ENCODE measurements at regions not wholly inside any gene's neighbourhood (a gene's known extent, or its start where the extent isn't known, plus 50 kb on each side); places are given as distances from the start of the nearest gene placed in this dataset.
A peak's percentile ranks its signal among the peaks of the same experiment; 100 is the strongest.
"Not testable (repeated sequence)": the region's sequence is repeated elsewhere in the genome, so short reads cannot be mapped to it uniquely, and the experiment has no call there.

GRCh38 chr12:31887109-31887811 is 72.0 kb upstream of the RESF1 start:
- Histone ChIP-seq H3K27ac (ENCODE audit: low read length) (no peak overlapping the region), H3K4me3 (ENCODE audit: low read length) (no peak overlapping the region), H3K4me1 (ENCODE audit: control insufficient read depth, insufficient read depth, low read length) (no peaks in the 10 kb centered on the region), H3K36me3 (ENCODE audit: control insufficient read depth, insufficient read depth, low read length) (no peaks in the 10 kb centered on the region), H3K27me3 (ENCODE audit: control insufficient read depth, insufficient read depth, low read length) (no peaks in the 10 kb centered on the region), H3K9me3 (ENCODE audit: control insufficient read depth, low read depth, low read length) (peaks cover 5% of the 10 kb centered on the region)
- no peak for DNase-seq
- WGBS (ENCODE audit: insufficient coverage, low lambda C conversion rate) = no CpG with 5 or more reads among the region's 2 CpGs

DNA sequence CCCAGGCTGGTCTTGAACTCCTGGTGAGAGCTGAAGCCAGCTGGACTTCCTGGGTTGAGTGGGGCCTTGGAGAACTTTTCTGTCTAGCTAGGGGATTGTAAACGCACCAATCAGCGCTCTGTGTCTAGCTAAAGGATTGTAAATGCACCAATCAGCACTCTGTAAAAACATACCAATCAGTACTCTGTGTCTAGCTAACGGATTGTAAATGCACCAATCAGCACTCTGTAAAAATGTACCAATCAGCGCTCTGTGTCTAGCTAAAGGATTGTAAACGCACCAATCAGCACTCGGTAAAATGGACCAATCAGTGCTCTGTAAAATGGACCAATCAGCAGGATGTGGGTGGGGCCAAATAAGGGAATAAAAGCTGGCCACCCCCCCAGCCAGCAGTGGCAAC is 76.5 kb upstream of the RESF1 start:
- no CpG with 5 or more reads among the region's 6 CpGs for WGBS (ENCODE audit: insufficient coverage, low lambda C conversion rate)
- not testable (repeated sequence) for H3K4me3 ChIP-seq (ENCODE audit: low read length); H3K27ac ChIP-seq (ENCODE audit: low read length); H3K4me1 ChIP-seq (ENCODE audit: control insufficient read depth, insufficient read depth, low read length); H3K27me3 ChIP-seq (ENCODE audit: control insufficient read depth, insufficient read depth, low read length); H3K36me3 ChIP-seq (ENCODE audit: control insufficient read depth, insufficient read depth, low read length); DNase-seq; H3K9me3 ChIP-seq (ENCODE audit: control insufficient read depth, low read depth, low read length)

- no peak for DNase-seq
- Histone ChIP-seq H3K27me3 (ENCODE audit: control insufficient read depth, insufficient read depth, low read length) (no peaks in the 10 kb centered on the region), H3K4me3 (ENCODE audit: low read length) (no peak overlapping the region), H3K4me1 (ENCODE audit: control insufficient read depth, insufficient read depth, low read length) (no peaks in the 10 kb centered on the region), H3K27ac (ENCODE audit: low read length) (no peak overlapping the region), H3K9me3 (ENCODE audit: control insufficient read depth, low read depth, low read length) (no peaks in the 10 kb centered on the region), H3K36me3 (ENCODE audit: control insufficient read depth, insufficient read depth, low read length) (no peaks in the 10 kb centered on the region)
Observed at GRCh38 chr12:31880340-31880739, 78.9 kb upstream of the RESF1 start.

DNA sequence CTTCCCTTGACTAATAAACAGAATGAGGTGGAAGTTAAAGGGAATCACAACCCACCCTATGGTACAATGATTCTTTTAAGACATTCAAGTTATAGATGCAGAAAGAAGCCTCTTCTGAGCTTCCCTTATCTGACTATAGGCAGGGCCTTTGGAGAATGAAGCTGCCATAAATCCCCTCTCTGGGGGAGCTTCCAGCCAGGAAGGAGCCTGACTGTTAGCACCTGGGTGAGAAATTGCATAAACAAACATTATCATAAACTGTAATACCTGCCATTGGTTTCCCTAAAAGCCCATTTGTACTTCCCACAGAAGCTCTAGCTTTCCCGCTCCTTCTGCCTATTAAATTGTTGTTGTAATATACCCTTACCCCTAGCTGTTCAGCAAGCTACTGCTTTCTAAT is 81.3 kb upstream of the RESF1 start:
- H3K36me3 ChIP-seq (ENCODE audit: control insufficient read depth, insufficient read depth, low read length) = no peaks in the 10 kb centered on the region
- no peaks in the 10 kb centered on the region for H3K4me1 ChIP-seq (ENCODE audit: control insufficient read depth, insufficient read depth, low read length)
- H3K27ac ChIP-seq (ENCODE audit: low read length) = no peak overlapping the region
- H3K9me3 ChIP-seq (ENCODE audit: control insufficient read depth, low read depth, low read length) = no peaks in the 10 kb centered on the region
- H3K4me3 ChIP-seq (ENCODE audit: low read length) = no peak overlapping the region
- no peak for DNase-seq
- H3K27me3 ChIP-seq (ENCODE audit: control insufficient read depth, insufficient read depth, low read length) = no peaks in the 10 kb centered on the region
- WGBS (ENCODE audit: insufficient coverage, low lambda C conversion rate) = 86% methylated on average over 1 of the region's 1 CpG

DNA sequence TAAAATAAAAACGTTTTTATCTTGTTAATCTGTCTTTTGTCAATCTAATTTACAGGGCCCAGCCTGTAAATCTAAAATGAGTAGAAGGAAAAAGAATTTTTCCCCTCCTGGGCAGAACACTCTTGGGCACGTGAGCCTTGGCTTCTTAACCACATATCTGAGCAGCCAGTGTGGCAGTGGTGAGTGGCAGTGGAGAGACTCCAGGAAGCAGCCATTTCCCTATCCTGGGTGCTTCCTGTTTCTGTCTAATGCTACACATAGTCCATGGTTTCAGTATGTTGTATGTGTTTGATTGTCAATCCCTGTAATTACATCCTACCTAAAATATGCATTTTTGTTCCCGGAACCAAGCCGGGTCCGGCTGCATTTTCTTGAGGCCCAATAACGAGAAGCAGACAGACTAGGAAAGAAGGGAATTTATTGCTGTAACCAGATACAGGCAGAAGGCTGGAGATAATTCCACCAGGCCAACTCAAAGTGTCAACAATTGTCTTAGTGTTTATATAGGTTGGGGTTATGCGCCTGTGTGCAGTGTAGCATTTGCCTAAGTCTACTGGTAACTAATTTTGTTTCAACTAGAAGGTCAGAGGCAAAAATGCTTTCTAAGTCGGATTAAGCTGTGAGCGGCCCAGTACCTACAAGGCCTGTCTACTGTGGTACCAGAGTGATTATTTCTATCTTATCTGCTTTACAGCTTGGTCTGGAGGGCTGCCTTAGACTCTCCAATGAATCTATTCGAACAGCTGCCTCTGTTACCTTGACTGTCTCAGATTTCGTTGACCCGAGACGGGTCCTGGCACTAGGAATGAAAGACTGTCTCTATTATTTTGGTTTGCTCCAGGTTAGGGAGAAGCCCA is 82.4 kb upstream of the RESF1 start:
- Histone ChIP-seq H3K36me3 (ENCODE audit: control insufficient read depth, insufficient read depth, low read length) (no peaks in the 10 kb centered on the region), H3K27ac (ENCODE audit: low read length) (no peak overlapping the region), H3K4me3 (ENCODE audit: low read length) (no peak overlapping the region), H3K9me3 (ENCODE audit: control insufficient read depth, low read depth, low read length) (no peaks in the 10 kb centered on the region), H3K4me1 (ENCODE audit: control insufficient read depth, insufficient read depth, low read length) (no peaks in the 10 kb centered on the region), H3K27me3 (ENCODE audit: control insufficient read depth, insufficient read depth, low read length) (no peaks in the 10 kb centered on the region)
- DNase-seq = peak in 1 of 2 donors; percentile 21
- 63% methylated on average over 3 of the region's 13 CpGs for WGBS (ENCODE audit: insufficient coverage, low lambda C conversion rate)

DNA sequence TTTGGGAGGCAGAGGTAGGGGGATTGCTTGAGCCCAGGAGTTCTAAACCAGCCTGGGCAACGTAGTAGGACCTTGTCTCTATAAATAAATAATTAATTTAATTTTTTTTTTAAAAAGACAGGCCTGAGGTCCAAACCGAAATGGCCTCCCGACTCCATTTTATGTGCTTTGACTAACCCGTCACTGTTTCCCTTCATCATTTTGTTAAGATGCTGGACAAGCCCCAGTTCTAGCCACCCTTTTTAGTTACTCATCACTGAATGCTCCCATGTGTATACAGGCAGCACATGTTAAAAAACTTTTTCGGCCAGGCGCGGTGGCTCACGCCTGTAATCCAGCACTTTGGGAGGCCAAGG is 83.6 kb upstream of the RESF1 start:
- no peaks in the 10 kb centered on the region for H3K36me3 ChIP-seq (ENCODE audit: control insufficient read depth, insufficient read depth, low read length)
- H3K4me1 ChIP-seq (ENCODE audit: control insufficient read depth, insufficient read depth, low read length) = no peaks in the 10 kb centered on the region
- no peaks in the 10 kb centered on the region for H3K27me3 ChIP-seq (ENCODE audit: control insufficient read depth, insufficient read depth, low read length)
- 100% methylated on average over 2 of the region's 8 CpGs for WGBS (ENCODE audit: insufficient coverage, low lambda C conversion rate)
- H3K27ac ChIP-seq (ENCODE audit: low read length) = no peak overlapping the region
- H3K9me3 ChIP-seq (ENCODE audit: control insufficient read depth, low read depth, low read length) = no peaks in the 10 kb centered on the region
- DNase-seq = no peak
- H3K4me3 ChIP-seq (ENCODE audit: low read length) = no peak overlapping the region

DNA sequence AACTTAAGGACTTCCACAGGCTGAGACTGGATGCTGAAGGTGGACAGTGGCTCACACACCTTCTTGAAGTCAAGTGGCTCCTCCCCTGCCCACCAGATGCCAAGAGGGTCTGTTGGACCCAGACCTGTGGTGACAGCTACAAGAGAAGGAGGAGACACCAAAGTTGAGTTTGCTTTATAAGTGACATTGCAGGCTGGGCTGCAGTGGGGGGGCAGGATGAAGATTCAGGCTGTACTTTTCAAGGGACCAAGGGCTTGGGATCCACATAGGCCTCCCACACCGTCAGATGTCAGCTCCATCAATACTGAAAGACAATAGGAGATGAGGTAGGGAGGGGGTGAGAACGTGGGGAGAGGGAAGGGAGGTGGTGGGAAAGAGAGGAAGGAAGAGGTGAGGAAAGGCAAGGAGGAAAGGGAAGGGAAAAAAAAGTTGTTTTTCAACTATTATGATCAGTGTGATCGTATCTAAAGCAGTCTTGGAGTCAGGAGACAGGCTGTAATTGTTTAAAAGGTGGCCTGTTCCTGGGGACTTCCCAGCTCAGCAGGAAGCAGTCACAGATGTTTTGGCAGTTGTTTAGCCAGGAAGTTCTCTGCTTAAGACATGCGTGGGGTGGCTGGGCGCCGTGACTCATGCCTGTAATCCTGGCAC is 84.1 kb upstream of the RESF1 start:
- peak in 1 of 2 donors; percentile 20 for DNase-seq
- no peak overlapping the region for H3K27ac ChIP-seq (ENCODE audit: low read length)
- no peak overlapping the region for H3K4me3 ChIP-seq (ENCODE audit: low read length)
- no peaks in the 10 kb centered on the region for H3K9me3 ChIP-seq (ENCODE audit: control insufficient read depth, low read depth, low read length)
- H3K36me3 ChIP-seq (ENCODE audit: control insufficient read depth, insufficient read depth, low read length) = no peaks in the 10 kb centered on the region
- H3K4me1 ChIP-seq (ENCODE audit: control insufficient read depth, insufficient read depth, low read length) = no peaks in the 10 kb centered on the region
- whole genome bisulfite sequencing (ENCODE audit: insufficient coverage, low lambda C conversion rate) = 65% methylated on average over 2 of the region's 6 CpGs
- H3K27me3 ChIP-seq (ENCODE audit: control insufficient read depth, insufficient read depth, low read length) = no peaks in the 10 kb centered on the region

- no peaks in the 10 kb centered on the region for H3K27me3 ChIP-seq (ENCODE audit: control insufficient read depth, insufficient read depth, low read length)
- 50% methylated on average over 2 of the region's 19 CpGs for WGBS (ENCODE audit: insufficient coverage, low lambda C conversion rate)
- H3K9me3 ChIP-seq (ENCODE audit: control insufficient read depth, low read depth, low read length) = no peaks in the 10 kb centered on the region
- no peak for DNase-seq
- no peaks in the 10 kb centered on the region for H3K36me3 ChIP-seq (ENCODE audit: control insufficient read depth, insufficient read depth, low read length)
- H3K27ac ChIP-seq (ENCODE audit: low read length) = no peak overlapping the region
- no peaks in the 10 kb centered on the region for H3K4me1 ChIP-seq (ENCODE audit: control insufficient read depth, insufficient read depth, low read length)
- no peak overlapping the region for H3K4me3 ChIP-seq (ENCODE audit: low read length)
Observed at GRCh38 chr12:31872831-31873604, 86.2 kb upstream of the RESF1 start.

DNA sequence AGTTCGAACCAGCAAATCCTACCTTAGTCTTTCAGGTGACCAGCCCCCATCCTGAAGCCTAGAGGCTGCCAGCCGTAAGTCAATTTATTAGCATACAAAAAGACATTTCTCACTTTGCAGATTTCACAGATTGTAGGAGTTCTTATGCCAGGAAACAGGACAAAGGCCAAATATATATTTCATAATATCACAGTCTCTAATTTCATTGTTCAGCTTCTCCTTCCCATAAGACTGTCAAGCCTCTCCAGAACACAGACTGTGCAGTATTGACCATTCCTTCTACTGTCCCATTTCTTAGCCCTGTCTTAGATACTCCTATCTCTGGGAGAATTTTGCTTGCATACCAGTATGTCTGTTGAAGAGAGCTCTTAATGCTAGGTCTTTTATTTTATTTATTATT is 89.2 kb upstream of the RESF1 start:
- WGBS (ENCODE audit: insufficient coverage, low lambda C conversion rate) = no CpG with 5 or more reads among the region's 2 CpGs
- Histone ChIP-seq H3K9me3 (ENCODE audit: control insufficient read depth, low read depth, low read length) (no peaks in the 10 kb centered on the region), H3K27ac (ENCODE audit: low read length) (no peak overlapping the region), H3K36me3 (ENCODE audit: control insufficient read depth, insufficient read depth, low read length) (no peaks in the 10 kb centered on the region), H3K4me1 (ENCODE audit: control insufficient read depth, insufficient read depth, low read length) (no peaks in the 10 kb centered on the region), H3K4me3 (ENCODE audit: low read length) (no peak overlapping the region), H3K27me3 (ENCODE audit: control insufficient read depth, insufficient read depth, low read length) (no peaks in the 10 kb centered on the region)
- no peak for DNase-seq

DNA sequence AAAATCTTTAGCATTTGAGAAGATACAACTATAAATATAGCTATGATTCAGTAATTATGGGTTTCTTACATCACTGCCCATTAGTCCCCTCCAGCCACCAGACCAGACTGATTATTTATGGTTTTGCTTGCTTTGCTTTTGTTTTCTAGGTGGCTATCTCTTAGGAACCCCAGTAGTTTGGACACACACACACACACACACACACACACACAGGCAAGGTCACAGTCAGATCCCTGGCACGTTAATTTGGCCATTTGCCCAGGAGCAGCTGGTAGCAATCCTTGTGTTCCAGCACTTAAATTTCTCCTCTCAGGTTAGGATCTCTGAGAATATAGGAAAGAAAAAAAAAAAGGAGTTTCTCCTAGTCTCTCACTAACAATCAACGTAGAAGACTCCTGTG is 90.2 kb upstream of the RESF1 start:
- H3K27ac ChIP-seq (ENCODE audit: low read length) = no peak overlapping the region
- no peaks in the 10 kb centered on the region for H3K9me3 ChIP-seq (ENCODE audit: control insufficient read depth, low read depth, low read length)
- WGBS (ENCODE audit: insufficient coverage, low lambda C conversion rate) = no CpG with 5 or more reads among the region's 2 CpGs
- H3K36me3 ChIP-seq (ENCODE audit: control insufficient read depth, insufficient read depth, low read length) = no peaks in the 10 kb centered on the region
- no peak for DNase-seq
- no peaks in the 10 kb centered on the region for H3K27me3 ChIP-seq (ENCODE audit: control insufficient read depth, insufficient read depth, low read length)
- no peak overlapping the region for H3K4me3 ChIP-seq (ENCODE audit: low read length)
- H3K4me1 ChIP-seq (ENCODE audit: control insufficient read depth, insufficient read depth, low read length) = no peaks in the 10 kb centered on the region
